SK-N-MC (cell line): ENCODE measurements at regions not wholly inside any gene's neighbourhood (a gene's known extent, or its start where the extent isn't known, plus 50 kb on each side); places are given as distances from the start of the nearest gene placed in this dataset.

Experiments used
- EZH2 ChIP-seq: fragments of 200-600 bp; sonication (generic); IDR thresholded peaks from one replicate; pipeline ENCODE4 v1.6.1; 2017; ENCODE audit warnings: antibody characterized with exemption
- FOXP2 ChIP-seq: optimal IDR thresholded peaks from 2 replicates; pipeline ENCODE3; 2011; ENCODE audit warnings: mild to moderate bottlenecking, moderate library complexity; ENCODE audit not compliant: insufficient read depth; ENCODE audit errors: extremely low read length, control extremely low read depth
- POLR2AphosphoS5 ChIP-seq: IDR thresholded peaks from 2 replicates; pipeline ENCODE4 v1.6.1; 2012; ENCODE audit warnings: mild to moderate bottlenecking, low read depth, low read length, borderline replicate concordance

GRCh38 chr6:74448850-74449249 is 752.8 kb downstream of the CD109 start:
- TF ChIP-seq EZH2 (no peak), POLR2AphosphoS5 (no peak), FOXP2 (no peak)
